ENCODE measurements at regions not wholly inside any gene's neighbourhood (a gene's known extent, or its start where the extent isn't known, plus 50 kb on each side); places are given as distances from the start of the nearest gene placed in this dataset.
A peak's percentile ranks its signal among the peaks of the same experiment; 100 is the strongest.

GRCh38 chr14:100381395-100382105, 58.4 kb downstream of the SLC25A47 start:
- no peak overlapping the region for H3K4me3 ChIP-seq
- TF ChIP-seq POLR2A (IDR thresholded peaks at IDR 0.05) (no peak), CTCF (IDR thresholded peaks at IDR 0.05) (no peak), EP300 (IDR thresholded peaks at IDR 0.05) (no peak)
- 51 to 56% methylated on average over 11 of the region's 11 CpGs for WGBS, 2 donors
- peaks cover 0 to 28% (median 0%) of the 10 kb centered on the region in 3 donors for H3K36me3 ChIP-seq
- H3K27ac ChIP-seq, result no peak overlapping the region
- H3K4me1 ChIP-seq, result peaks cover 0 to 59% (median 10%) of the 10 kb centered on the region in 4 donors
- H3K9me3 ChIP-seq, result no peaks in the 10 kb centered on the region
- H3K27me3 ChIP-seq, result no peaks in the 10 kb centered on the region
- DNase-seq (ENCODE audit: low spot score in 2 of 2), result no peak

GRCh38 chr14:100382106-100382455, 58.9 kb downstream of the SLC25A47 start:
- 65 to 87% methylated on average over 3 to 5 of the region's 7 CpGs for WGBS, 2 donors
- Histone ChIP-seq H3K27me3 (no peaks in the 10 kb centered on the region), H3K27ac (no peak overlapping the region), H3K4me3 (no peak overlapping the region), H3K36me3 (peaks cover 0 to 28% (median 0%) of the 10 kb centered on the region in 3 donors), H3K4me1 (peaks cover 0 to 56% (median 6%) of the 10 kb centered on the region in 4 donors), H3K9me3 (no peaks in the 10 kb centered on the region)
- TF ChIP-seq POLR2A (IDR thresholded peaks at IDR 0.05), result no peak
- no peak for TF ChIP-seq EP300 (IDR thresholded peaks at IDR 0.05)
- TF ChIP-seq CTCF (IDR thresholded peaks at IDR 0.05), result no peak
- no peak for DNase-seq (ENCODE audit: low spot score in 2 of 2)

- H3K36me3 ChIP-seq, result peaks cover 0 to 28% (median 0%) of the 10 kb centered on the region in 3 donors
- DNase-seq (ENCODE audit: low spot score in 2 of 2), result peak in 1 of 2 donors; percentile 29
- no peak overlapping the region for H3K27ac ChIP-seq
- peaks cover 0 to 46% (median 3%) of the 10 kb centered on the region in 4 donors for H3K4me1 ChIP-seq
- no peaks in the 10 kb centered on the region for H3K9me3 ChIP-seq
- WGBS, 2 donors, result 3 to 31% methylated on average over 4 to 10 of the region's 10 CpGs
- TF ChIP-seq EP300 (IDR thresholded peaks at IDR 0.05), result no peak
- TF ChIP-seq CTCF (IDR thresholded peaks at IDR 0.05), result peak; percentile 66 to 81 (median 79)
- no peak for TF ChIP-seq POLR2A (IDR thresholded peaks at IDR 0.05)
- H3K4me3 ChIP-seq, result no peak overlapping the region
- no peaks in the 10 kb centered on the region for H3K27me3 ChIP-seq
Measured at GRCh38 chr14:100383727-100384158, 60.6 kb downstream of the SLC25A47 start.

GRCh38 chr14:100384277-100384676, 61.1 kb downstream of the SLC25A47 start:
- no peak for TF ChIP-seq POLR2A (IDR thresholded peaks at IDR 0.05)
- TF ChIP-seq CTCF (IDR thresholded peaks at IDR 0.05), result no peak
- no peak for TF ChIP-seq EP300 (IDR thresholded peaks at IDR 0.05)
- Histone ChIP-seq H3K4me1 (peaks cover 0 to 46% (median 3%) of the 10 kb centered on the region in 4 donors), H3K4me3 (no peak overlapping the region), H3K9me3 (no peaks in the 10 kb centered on the region), H3K27ac (peak overlapping the region in 2 of 4 donors; percentile 30 to 36), H3K36me3 (peaks cover 0 to 28% (median 0%) of the 10 kb centered on the region in 3 donors), H3K27me3 (no peaks in the 10 kb centered on the region)
- WGBS, 2 donors, result 68 to 82% methylated on average over 5 of the region's 5 CpGs
- no peak for DNase-seq (ENCODE audit: low spot score in 2 of 2)

All from tibial nerve (tissue), 4 donors.